Chondrocyte (in vitro differentiated cells): ENCODE measurements at regions not wholly inside any gene's neighbourhood (a gene's known extent, or its start where the extent isn't known, plus 50 kb on each side); places are given as distances from the start of the nearest gene placed in this dataset.

Source experiments
- DNase-seq: peaks from one replicate; pipeline ENCODE4 v3.0.0; 2021; ENCODE audit warnings: mixed read lengths, low spot score
- H3K27ac Mint-ChIP-seq: one replicate; pipeline ENCODE4 v1.8.0; 2021; ENCODE audit warnings: mild to moderate bottlenecking, moderate library complexity, mixed read lengths; ENCODE audit not compliant: unreplicated experiment
- H3K27me3 Mint-ChIP-seq: 2 replicates; pipeline ENCODE4 v1.8.0; 2021; ENCODE audit warnings: low read depth, mixed read lengths
- H3K36me3 Mint-ChIP-seq: 2 replicates; pipeline ENCODE4 v1.8.0; 2021; ENCODE audit warnings: low read depth, mixed read lengths
- H3K4me1 Mint-ChIP-seq: 2 replicates; pipeline ENCODE4 v1.8.0; 2021; ENCODE audit warnings: low read depth, mild to moderate bottlenecking, mixed read lengths
- H3K4me3 Mint-ChIP-seq: one replicate; pipeline ENCODE4 v1.8.0; 2021; ENCODE audit warnings: mild to moderate bottlenecking, moderate library complexity, mixed read lengths; ENCODE audit not compliant: unreplicated experiment
- H3K9me3 Mint-ChIP-seq: 2 replicates; pipeline ENCODE4 v1.8.0; 2021; ENCODE audit warnings: low read depth, mixed read lengths
- TF ChIP-seq, protein P1 (sequence below): fragments of 200-600 bp; sonication (generic); IDR thresholded peaks from 2 replicates; pipeline ENCODE4 v1.5.0; 2021; ENCODE audit warnings: antibody characterized with exemption, mild to moderate bottlenecking, moderate library complexity

DNA sequence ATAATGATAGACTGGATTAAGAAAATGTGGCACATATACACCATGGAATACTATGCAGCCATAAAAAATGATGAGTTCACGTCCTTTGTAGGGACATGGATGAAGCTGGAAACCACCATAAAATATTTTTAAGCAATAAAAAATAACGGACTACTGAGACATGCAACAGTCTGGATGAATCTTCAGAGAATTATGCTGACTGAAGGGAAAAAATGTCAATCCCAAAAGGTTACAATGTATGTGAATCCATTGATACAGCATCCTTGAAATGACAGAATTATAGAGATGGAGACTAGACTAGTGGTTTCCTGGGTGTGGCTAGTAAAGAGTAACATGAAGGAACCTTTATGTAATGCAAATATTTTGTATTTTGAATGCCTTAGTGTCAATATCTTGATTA is 1808.6 kb upstream of the NUDT12 start:
- H3K9me3 Mint-ChIP-seq: peaks cover under 1% of the 10 kb centered on the region
- H3K4me3 Mint-ChIP-seq: no peak overlapping the region
- TF ChIP-seq, protein P1, sequence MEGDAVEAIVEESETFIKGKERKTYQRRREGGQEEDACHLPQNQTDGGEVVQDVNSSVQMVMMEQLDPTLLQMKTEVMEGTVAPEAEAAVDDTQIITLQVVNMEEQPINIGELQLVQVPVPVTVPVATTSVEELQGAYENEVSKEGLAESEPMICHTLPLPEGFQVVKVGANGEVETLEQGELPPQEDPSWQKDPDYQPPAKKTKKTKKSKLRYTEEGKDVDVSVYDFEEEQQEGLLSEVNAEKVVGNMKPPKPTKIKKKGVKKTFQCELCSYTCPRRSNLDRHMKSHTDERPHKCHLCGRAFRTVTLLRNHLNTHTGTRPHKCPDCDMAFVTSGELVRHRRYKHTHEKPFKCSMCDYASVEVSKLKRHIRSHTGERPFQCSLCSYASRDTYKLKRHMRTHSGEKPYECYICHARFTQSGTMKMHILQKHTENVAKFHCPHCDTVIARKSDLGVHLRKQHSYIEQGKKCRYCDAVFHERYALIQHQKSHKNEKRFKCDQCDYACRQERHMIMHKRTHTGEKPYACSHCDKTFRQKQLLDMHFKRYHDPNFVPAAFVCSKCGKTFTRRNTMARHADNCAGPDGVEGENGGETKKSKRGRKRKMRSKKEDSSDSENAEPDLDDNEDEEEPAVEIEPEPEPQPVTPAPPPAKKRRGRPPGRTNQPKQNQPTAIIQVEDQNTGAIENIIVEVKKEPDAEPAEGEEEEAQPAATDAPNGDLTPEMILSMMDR: no peak
- no peak for DNase-seq
- peaks cover 1% of the 10 kb centered on the region for H3K36me3 Mint-ChIP-seq
- no peak overlapping the region for H3K27ac Mint-ChIP-seq
- no peaks in the 10 kb centered on the region for H3K4me1 Mint-ChIP-seq
- H3K27me3 Mint-ChIP-seq: no peaks in the 10 kb centered on the region

DNA sequence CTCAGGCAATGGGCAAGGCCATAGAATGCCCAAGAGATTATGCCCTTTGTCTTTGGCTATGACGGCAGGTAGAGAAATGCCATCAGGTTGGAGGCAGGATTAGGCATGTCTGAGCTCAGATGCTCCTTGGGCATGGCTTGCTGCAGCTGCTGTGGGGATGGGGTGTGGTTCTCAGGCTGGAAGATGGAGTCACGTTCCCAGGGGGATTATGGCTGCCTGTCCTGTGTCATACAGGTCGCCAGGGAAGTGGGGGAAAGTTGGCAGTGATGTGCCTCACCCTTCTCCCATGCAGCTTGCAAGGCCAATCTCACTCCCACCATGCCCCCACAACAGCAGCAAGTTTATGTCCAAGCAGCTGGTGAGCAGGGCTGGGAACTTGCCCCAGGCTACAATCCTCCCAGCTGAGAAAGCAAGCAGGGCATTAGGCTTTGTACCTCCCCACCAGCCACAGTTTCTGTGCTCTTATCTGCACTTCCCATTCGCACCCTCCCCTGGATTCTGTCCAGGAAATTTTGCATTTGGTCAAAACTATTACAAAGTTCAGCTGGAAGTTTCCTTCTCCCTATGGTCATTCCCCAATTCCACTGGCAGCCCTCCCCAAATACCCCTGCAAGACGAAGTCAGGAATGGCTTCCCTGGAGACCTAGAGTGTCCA is 1788.0 kb upstream of the NUDT12 start:
- Mint-ChIP-seq H3K4me3 (no peak overlapping the region), H3K27ac (no peak overlapping the region), H3K4me1 (no peaks in the 10 kb centered on the region), H3K27me3 (no peaks in the 10 kb centered on the region), H3K36me3 (no peaks in the 10 kb centered on the region), H3K9me3 (peaks cover 2% of the 10 kb centered on the region)
- DNase-seq: no peak
- TF ChIP-seq, protein P1: no peak

DNA sequence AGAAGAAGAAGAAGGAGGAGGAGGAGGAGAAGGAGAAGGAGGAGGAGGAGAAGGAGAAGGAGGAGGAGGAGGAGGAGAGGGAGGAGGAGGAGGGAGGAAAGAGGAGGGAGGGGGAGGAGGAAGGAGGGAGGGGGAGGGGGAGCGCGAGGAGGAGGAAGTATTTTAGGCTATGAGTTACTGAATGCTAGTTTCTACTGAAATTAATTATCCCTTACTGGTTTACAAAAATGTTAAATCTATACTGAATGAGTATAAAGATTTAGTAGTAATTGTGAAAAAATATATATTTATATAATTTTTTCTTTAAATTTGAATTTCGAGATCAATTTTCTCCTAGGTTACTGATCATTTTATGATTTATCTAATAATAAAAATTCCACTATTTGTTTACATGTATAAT is 1769.0 kb upstream of the NUDT12 start:
- no peak overlapping the region for H3K27ac Mint-ChIP-seq
- H3K27me3 Mint-ChIP-seq: no peaks in the 10 kb centered on the region
- no peaks in the 10 kb centered on the region for H3K4me1 Mint-ChIP-seq
- TF ChIP-seq, protein P1: no peak
- H3K36me3 Mint-ChIP-seq: no peaks in the 10 kb centered on the region
- no peak overlapping the region for H3K4me3 Mint-ChIP-seq
- DNase-seq: no peak
- H3K9me3 Mint-ChIP-seq: peaks cover 18% of the 10 kb centered on the region

DNA sequence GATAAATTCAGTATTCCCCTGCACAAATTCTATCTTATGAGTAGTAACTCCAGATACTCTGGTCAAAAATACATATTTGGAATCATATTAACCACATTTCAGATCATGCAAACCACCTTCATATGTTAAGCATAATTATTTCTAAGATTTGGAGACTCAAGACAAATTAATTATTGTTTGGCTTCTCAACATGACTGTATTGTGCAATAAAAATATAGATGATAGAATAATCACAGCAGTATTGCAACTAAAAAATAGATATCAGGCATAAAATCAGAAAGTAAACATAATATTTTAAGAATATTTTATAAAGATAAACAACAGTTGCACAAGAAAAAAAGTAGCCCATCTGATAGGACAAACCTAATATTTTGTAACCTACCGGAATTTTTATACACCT is 1767.6 kb upstream of the NUDT12 start:
- H3K27me3 Mint-ChIP-seq: no peaks in the 10 kb centered on the region
- H3K4me3 Mint-ChIP-seq: no peak overlapping the region
- H3K36me3 Mint-ChIP-seq: no peaks in the 10 kb centered on the region
- TF ChIP-seq, protein P1: no peak
- peaks cover 11% of the 10 kb centered on the region for H3K9me3 Mint-ChIP-seq
- no peaks in the 10 kb centered on the region for H3K4me1 Mint-ChIP-seq
- no peak overlapping the region for H3K27ac Mint-ChIP-seq
- DNase-seq: no peak

DNA sequence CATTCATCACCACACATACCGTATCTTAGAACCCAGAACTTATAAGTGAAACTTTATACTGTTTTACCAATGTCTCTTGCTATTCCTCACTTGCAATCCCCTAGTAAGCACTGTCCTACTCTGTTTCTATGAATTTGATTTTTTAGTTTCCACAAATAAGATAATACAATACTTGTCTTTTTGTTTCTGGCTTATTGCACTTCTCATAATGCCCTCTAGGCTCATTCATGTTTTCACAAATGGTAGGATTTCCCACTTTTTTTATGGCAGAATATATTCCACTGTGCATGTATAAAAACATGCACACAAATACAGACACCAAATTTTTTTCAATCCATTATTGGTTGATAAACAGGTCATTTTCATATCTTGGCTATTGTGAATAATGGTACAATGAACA is 1742.3 kb upstream of the NUDT12 start:
- Mint-ChIP-seq H3K4me1 (no peaks in the 10 kb centered on the region), H3K9me3 (peaks cover 7% of the 10 kb centered on the region), H3K4me3 (no peak overlapping the region), H3K36me3 (no peaks in the 10 kb centered on the region), H3K27ac (no peak overlapping the region), H3K27me3 (no peaks in the 10 kb centered on the region)
- TF ChIP-seq, protein P1: peak; percentile 38
- DNase-seq: no peak
